Neural progenitor cell (in vitro differentiated cells): ENCODE measurements at regions not wholly inside any gene's neighbourhood (a gene's known extent, or its start where the extent isn't known, plus 50 kb on each side); places are given as distances from the start of the nearest gene placed in this dataset.

Experiments
- DNase-seq: peaks from one replicate; pipeline ENCODE4 v3.0.0-alpha.2; 2016; ENCODE audit warnings: low spot score
- H2AFZ ChIP-seq: fragments of 200-600 bp; sonication (generic); replicated peaks from 2 replicates; pipeline ENCODE4 v1.6.1; 2016; ENCODE audit warnings: antibody characterized with exemption
- H3F3A ChIP-seq: fragments of 200-600 bp; sonication (generic); 2 replicates; pipeline ENCODE4 v1.6.1; 2016; ENCODE audit warnings: antibody characterized with exemption, low read depth
- H3K27ac ChIP-seq: fragments of 200-600 bp; sonication (generic); 2 replicates; pipeline ENCODE4 v1.5.1; 2016; ENCODE audit warnings: mild to moderate bottlenecking
- H3K27me3 ChIP-seq: fragments of 200-600 bp; sonication (generic); 2 replicates; pipeline ENCODE4 v1.6.1; 2016; ENCODE audit warnings: mild to moderate bottlenecking, moderate library complexity
- H3K36me3 ChIP-seq: fragments of 200-600 bp; sonication (generic); 2 replicates; pipeline ENCODE4 v1.5.1; 2016
- H3K4me1 ChIP-seq: fragments of 200-600 bp; sonication (generic); 2 replicates; pipeline ENCODE4 v1.6.1; 2016; ENCODE audit warnings: mixed run types
- H3K4me2 ChIP-seq: fragments of 200-600 bp; sonication (generic); 2 replicates; pipeline ENCODE4 v1.6.1; 2016
- H3K4me3 ChIP-seq: fragments of 200-600 bp; sonication (generic); 2 replicates; pipeline ENCODE4 v1.5.1; 2016
- H3K79me2 ChIP-seq: fragments of 200-600 bp; sonication (generic); 2 replicates; pipeline ENCODE4 v1.6.1; 2016; ENCODE audit warnings: low read depth
- H3K9ac ChIP-seq: fragments of 200-600 bp; sonication (generic); 2 replicates; pipeline ENCODE4 v1.6.1; 2016
- H3K9me3 ChIP-seq: fragments of 200-600 bp; sonication (generic); 2 replicates; pipeline ENCODE4 v1.5.1; 2016; ENCODE audit warnings: low read depth
- H4K20me1 ChIP-seq: fragments of 200-600 bp; sonication (generic); 2 replicates; pipeline ENCODE4 v1.6.1; 2016; ENCODE audit warnings: low read depth
- H3K27ac Mint-ChIP-seq: 3 replicates; pipeline ENCODE4 v1.8.0; 2021; ENCODE audit warnings: mixed read lengths
- H3K27me3 Mint-ChIP-seq: 2 replicates; pipeline ENCODE4 v1.8.0; 2022; ENCODE audit warnings: low read depth, mild to moderate bottlenecking, inconsistent platforms, moderate library complexity, mixed read lengths; ENCODE audit not compliant: insufficient read depth
- H3K36me3 Mint-ChIP-seq: 3 replicates; pipeline ENCODE4 v1.8.0; 2021; ENCODE audit warnings: mixed read lengths
- H3K4me1 Mint-ChIP-seq: 3 replicates; pipeline ENCODE4 v1.8.0; 2021; ENCODE audit warnings: mixed read lengths
- H3K4me3 Mint-ChIP-seq: 3 replicates; pipeline ENCODE4 v1.8.0; 2021; ENCODE audit warnings: mild to moderate bottlenecking, moderate library complexity, mixed read lengths
- H3K9me3 Mint-ChIP-seq: 3 replicates; pipeline ENCODE4 v1.8.0; 2020; ENCODE audit warnings: mixed read lengths
- CTCF ChIP-seq: fragments of 200-600 bp; sonication (generic); IDR thresholded peaks from 2 replicates; pipeline ENCODE4 v1.5.1; 2017; ENCODE audit warnings: antibody characterized with exemption, mild to moderate bottlenecking
- EZH2 ChIP-seq: fragments of 200-600 bp; sonication (generic); IDR thresholded peaks from 2 replicates; pipeline ENCODE4 v1.6.1; 2017; ENCODE audit warnings: antibody characterized with exemption, mild to moderate bottlenecking, moderate library complexity
- EZH2phosphoT487 ChIP-seq: fragments of 200-600 bp; sonication (generic); IDR thresholded peaks from 2 replicates; pipeline ENCODE4 v1.6.1; 2017; ENCODE audit warnings: antibody characterized with exemption

- Histone ChIP-seq H3K27ac (no peak overlapping the region), H3K4me3 (no peak overlapping the region), H2AFZ (no peak overlapping the region), H3F3A (no peaks in the 10 kb centered on the region), H3K79me2 (no peaks in the 10 kb centered on the region), H3K9me3 (no peaks in the 10 kb centered on the region), H3K9ac (no peak overlapping the region), H4K20me1 (no peaks in the 10 kb centered on the region), H3K36me3 (no peaks in the 10 kb centered on the region), H3K4me2 (no peak overlapping the region), H3K27me3 (no peaks in the 10 kb centered on the region), H3K4me1 (peaks cover 4% of the 10 kb centered on the region)
- DNase-seq: no peak
- Mint-ChIP-seq H3K9me3 (peaks cover 6% of the 10 kb centered on the region), H3K36me3 (no peaks in the 10 kb centered on the region), H3K4me1 (peaks cover 2% of the 10 kb centered on the region), H3K4me3 (no peak overlapping the region), H3K27ac (no peak overlapping the region), H3K27me3 (peaks cover 2% of the 10 kb centered on the region)
- TF ChIP-seq CTCF: no peak
- no peak for TF ChIP-seq EZH2
- no peak for TF ChIP-seq EZH2phosphoT487
Measured at GRCh38 chr10:35768731-35769130, 126.6 kb upstream of the FZD8 start.

- Mint-ChIP-seq H3K4me3 (no peak overlapping the region), H3K4me1 (peaks cover 2% of the 10 kb centered on the region), H3K36me3 (no peaks in the 10 kb centered on the region), H3K27ac (no peak overlapping the region), H3K27me3 (peaks cover 2% of the 10 kb centered on the region), H3K9me3 (no peaks in the 10 kb centered on the region)
- Histone ChIP-seq H3K9ac (no peak overlapping the region), H3K4me2 (no peak overlapping the region), H4K20me1 (no peaks in the 10 kb centered on the region), H3K4me3 (no peak overlapping the region), H3F3A (no peaks in the 10 kb centered on the region), H3K9me3 (no peaks in the 10 kb centered on the region), H3K36me3 (no peaks in the 10 kb centered on the region), H3K4me1 (peaks cover 4% of the 10 kb centered on the region), H3K79me2 (no peaks in the 10 kb centered on the region), H3K27me3 (no peaks in the 10 kb centered on the region), H2AFZ (no peak overlapping the region), H3K27ac (no peak overlapping the region)
- TF ChIP-seq EZH2: no peak
- no peak for TF ChIP-seq EZH2phosphoT487
- no peak for TF ChIP-seq CTCF
- no peak for DNase-seq
Measured at GRCh38 chr10:35768011-35768410, 125.9 kb upstream of the FZD8 start.

- H3K79me2 ChIP-seq: no peaks in the 10 kb centered on the region
- H3K27ac ChIP-seq: no peak overlapping the region
- H3K4me2 ChIP-seq: no peak overlapping the region
- Mint-ChIP-seq H3K4me3 (no peak overlapping the region), H3K9me3 (no peaks in the 10 kb centered on the region), H3K4me1 (peaks cover 2% of the 10 kb centered on the region), H3K27ac (no peak overlapping the region), H3K27me3 (peaks cover 2% of the 10 kb centered on the region), H3K36me3 (no peaks in the 10 kb centered on the region)
- no peak overlapping the region for H3K4me3 ChIP-seq
- no peaks in the 10 kb centered on the region for H3K36me3 ChIP-seq
- TF ChIP-seq EZH2phosphoT487 (no peak), EZH2 (no peak), CTCF (no peak)
- H2AFZ ChIP-seq: no peak overlapping the region
- no peaks in the 10 kb centered on the region for H4K20me1 ChIP-seq
- no peaks in the 10 kb centered on the region for H3F3A ChIP-seq
- no peaks in the 10 kb centered on the region for H3K9me3 ChIP-seq
- DNase-seq: no peak
- no peaks in the 10 kb centered on the region for H3K27me3 ChIP-seq
- H3K4me1 ChIP-seq: peaks cover 4% of the 10 kb centered on the region
- H3K9ac ChIP-seq: no peak overlapping the region
Measured at GRCh38 chr10:35765996-35766395, 123.9 kb upstream of the FZD8 start.
